GM12878 (cell line): ENCODE measurements at regions not wholly inside any gene's neighbourhood (a gene's known extent, or its start where the extent isn't known, plus 50 kb on each side); places are given as distances from the start of the nearest gene placed in this dataset.

ENCODE experiments used
- ATAC-seq: fragments of 200-7000 bp; cut with Tn5 transposase; 3 replicates; pipeline ENCODE4 v1.9.1; 2020; ENCODE audit warnings: mild to moderate bottlenecking, moderate library complexity
- BruUV-seq: library from RNA; stranded (reverse); fragments of 400-500 nt; replicated peaks from 2 replicates; lab custom pipeline; 2021; lab: Mats Ljungman, UMichigan
- CTCF ChIA-PET: fragments of 300-600 bp; sonication (Branson Sonifier 250); formaldehyde crosslinking; extraction: SDS; loops from one replicate; lab custom pipeline; 2021; ENCODE audit warnings: inconsistent platforms; lab: Yijun Ruan, JAX
- POLR2A ChIA-PET: fragments of 350-600 bp; formaldehyde crosslinking; extraction: SDS; loops from one replicate; lab custom pipeline; 2021; ENCODE audit warnings: inconsistent platforms; lab: Charles Lee
- RAD21 ChIA-PET: fragments of 300-600 bp; sonication (Branson Sonifier 250); formaldehyde crosslinking; loops from one replicate; lab custom pipeline; 2023; ENCODE audit warnings: antibody characterized with exemption; ENCODE audit not compliant: unreplicated experiment; lab: Charles Lee
- SMC1A ChIA-PET: fragments of 300-600 bp; sonication (Branson Sonifier 250); formaldehyde crosslinking; loops from one replicate; lab custom pipeline; 2023; ENCODE audit not compliant: unreplicated experiment, uncharacterized antibody; lab: Charles Lee
- DNase-seq: peaks from one replicate; pipeline ENCODE4 v3.0.0-alpha.2; 2011; ENCODE audit warnings: low read depth, low spot score
- FAIRE-seq: peaks from 3 replicates; lab custom pipeline; 2011; peaks lifted over from hg19 to GRCh38; lab: Jason Lieb, UNC
- H2AFZ ChIP-seq: 2 replicates; pipeline ENCODE4 v1.6.0; 2011; ENCODE audit warnings: low read depth, low read length, control low read depth; ENCODE audit not compliant: control insufficient read depth
- H3K27ac ChIP-seq: 2 replicates; pipeline ENCODE4 v1.5.1; 2011; ENCODE audit warnings: control low read depth; ENCODE audit not compliant: control insufficient read depth, insufficient read depth
- H3K27me3 ChIP-seq, 2 experiments: replicated peaks in 1 of 2; 2 replicates each; pipeline versions ENCODE4 v1.6.0 to v1.6.1; 2011; ENCODE audit warnings: low read length in 1 of 2; ENCODE audit not compliant: control insufficient read depth in 2 of 2, insufficient read depth in 2 of 2
- H3K36me3 ChIP-seq, 2 experiments: 2 replicates each; pipeline ENCODE4 v1.5.1; 2011; ENCODE audit warnings: low read length in 1 of 2; ENCODE audit not compliant: control insufficient read depth in 2 of 2, insufficient read depth in 2 of 2
- H3K4me1 ChIP-seq: 2 replicates; pipeline ENCODE4 v1.6.1; 2011; ENCODE audit warnings: mild to moderate bottlenecking, low read length, moderate library complexity, mixed read lengths; ENCODE audit not compliant: control insufficient read depth, insufficient read depth
- H3K4me2 ChIP-seq: 2 replicates; pipeline ENCODE4 v1.6.0; 2011; ENCODE audit warnings: control low read depth; ENCODE audit not compliant: control insufficient read depth, insufficient read depth
- H3K4me3 ChIP-seq: fragments of 200-600 bp; sonication (generic); 2 replicates; pipeline ENCODE4 v1.5.1; 2016
- H3K79me2 ChIP-seq: 2 replicates; pipeline ENCODE4 v1.6.0; 2011; ENCODE audit warnings: low read length; ENCODE audit not compliant: control insufficient read depth, insufficient read depth
- H3K9ac ChIP-seq: 2 replicates; pipeline ENCODE4 v1.8.0; 2011; ENCODE audit warnings: low read length, control low read depth, mixed read lengths; ENCODE audit not compliant: control insufficient read depth, insufficient read depth
- H3K9me3 ChIP-seq: replicated peaks from 3 replicates; pipeline ENCODE4 v1.5.1; 2011; ENCODE audit warnings: mild to moderate bottlenecking, low read length; ENCODE audit not compliant: control insufficient read depth, insufficient read depth
- H4K20me1 ChIP-seq: 2 replicates; pipeline ENCODE4 v1.6.0; 2011; ENCODE audit not compliant: control insufficient read depth, insufficient read depth
- ELK1 ChIP-seq: IDR thresholded peaks from 2 replicates; pipeline ENCODE4 v1.6.1; 2012; ENCODE audit warnings: low read depth, low read length, improper control_type of control experiment
- ETV6 ChIP-seq, 2 experiments: fragments of 450-650 bp in 1 of 2; IDR thresholded peaks in 1 of 2; conservative IDR thresholded peaks in 1 of 2; 2 replicates each; pipeline ENCODE4 v1.6.1; 2014; ENCODE audit warnings: antibody characterized with exemption in 1 of 2, borderline replicate concordance in 1 of 2, low read depth in 1 of 2, mild to moderate bottlenecking in 1 of 2, moderate library complexity in 1 of 2
- HCFC1 ChIP-seq: fragments of 150-350 bp; IDR thresholded peaks from 2 replicates; pipeline ENCODE4 v1.6.1; 2014; ENCODE audit warnings: low read length
- LARP7 ChIP-seq: fragments of 450-650 bp; IDR thresholded peaks from 2 replicates; pipeline ENCODE4 v1.6.1; 2017; ENCODE audit warnings: mild to moderate bottlenecking
- MEF2A ChIP-seq: IDR thresholded peaks from 2 replicates; pipeline ENCODE4 v1.6.1; 2011; ENCODE audit warnings: low read depth, mild to moderate bottlenecking, low read length, moderate library complexity; ENCODE audit not compliant: insufficient read depth
- MXI1 ChIP-seq: fragments of 150-350 bp; IDR thresholded peaks from 2 replicates; pipeline ENCODE4 v1.6.1; 2011; ENCODE audit warnings: low read depth, mild to moderate bottlenecking, inconsistent platforms, low read length, improper control_type of control experiment
- RELB ChIP-seq: fragments of 450-650 bp; IDR thresholded peaks from 2 replicates; pipeline ENCODE4 v1.6.1; 2017; ENCODE audit warnings: low read depth, mild to moderate bottlenecking, moderate library complexity
- REST ChIP-seq: IDR thresholded peaks from 2 replicates; pipeline ENCODE4 v1.6.1; 2012; ENCODE audit warnings: mild to moderate bottlenecking, low read depth, low read length
- SIN3A ChIP-seq: IDR thresholded peaks from 2 replicates; pipeline ENCODE4 v1.6.1; 2012; ENCODE audit warnings: low read depth, low read length, improper control_type of control experiment
- SREBF2 ChIP-seq: IDR thresholded peaks from 2 replicates; pipeline ENCODE4 v1.6.1; 2012; ENCODE audit warnings: mild to moderate bottlenecking, low read length
- ZNF274 ChIP-seq: IDR thresholded peaks from one replicate; pipeline ENCODE4 v1.8.0; 2011; ENCODE audit not compliant: insufficient read length, insufficient read depth
- ZNF687 ChIP-seq: fragments of 450-650 bp; IDR thresholded peaks from 2 replicates; pipeline ENCODE4 v1.6.1; 2017; ENCODE audit warnings: mild to moderate bottlenecking, moderate library complexity
- WGBS: methylation state at CpG from one replicate; pipeline ENCODE4 v1.1.6; 2016; ENCODE audit warnings: low lambda C conversion rate; ENCODE audit not compliant: insufficient replicate concordance, insufficient coverage; ENCODE audit errors: missing lambda C conversion rate; 5-methylcytosine and 5-hydroxymethylcytosine counted together
- in situ Hi-C: fragments of 300-500 bp; cut with MboI; formaldehyde crosslinking; loops from 9 replicates; pipeline ENCODE4 v1.14.3; 2018; ENCODE audit warnings: mixed read lengths
- intact Hi-C: fragments of 100-400 bp; cut with micrococcal nuclease; formaldehyde crosslinking; loops from one replicate; pipeline ENCODE4 v1.14.2; 2022; ENCODE audit not compliant: unreplicated experiment

GRCh38 chr3:87498358-87499080 is 222.1 kb upstream of the POU1F1 start:
- CTCF ChIA-PET: no interaction called here
- FAIRE-seq: no peak
- Histone ChIP-seq H3K27ac (no peak overlapping the region), H3K9me3 (no peaks in the 10 kb centered on the region), H3K79me2 (no peaks in the 10 kb centered on the region), H4K20me1 (no peaks in the 10 kb centered on the region), H3K4me2 (no peak overlapping the region), H2AFZ (no peak overlapping the region), H3K27me3 (no peaks in the 10 kb centered on the region), H3K9ac (no peak overlapping the region), H3K4me3 (no peak overlapping the region), H3K36me3 (no peaks in the 10 kb centered on the region), H3K4me1 (no peaks in the 10 kb centered on the region)
- WGBS: 48% methylated on average over 1 of the region's 1 CpG
- intact Hi-C loops (no loop called here), in situ Hi-C loops (no loop called here)
- RAD21 ChIA-PET: no interaction called here
- POLR2A ChIA-PET: no interaction called here
- BruUV-seq: no TSS peak
- no peak for ATAC-seq
- SMC1A ChIA-PET: no interaction called here
- no peak for DNase-seq
- TF ChIP-seq ELK1: no peak
- TF ChIP-seq MEF2A: no peak
- no peak for TF ChIP-seq SREBF2
- TF ChIP-seq ZNF687: no peak
- TF ChIP-seq SIN3A: no peak
- no peak for TF ChIP-seq REST
- TF ChIP-seq HCFC1: no peak
- TF ChIP-seq ETV6 (conservative IDR thresholded peaks at IDR 0.05 in 1 of 2, IDR thresholded peaks at IDR 0.05 in 1 of 2; ENCODE audit: borderline replicate concordance in 1 of 2, low read depth in 1 of 2): no peak
- TF ChIP-seq RELB: no peak
- TF ChIP-seq LARP7: no peak
- no peak for TF ChIP-seq MXI1
- no peak for TF ChIP-seq ZNF274
